HG03571 (cell line): ENCODE measurements at regions not wholly inside any gene's neighbourhood (a gene's known extent, or its start where the extent isn't known, plus 50 kb on each side); places are given as distances from the start of the nearest gene placed in this dataset.

ENCODE experiments used
- ATAC-seq: cut with Tn5 transposase; IDR thresholded peaks from one replicate; pipeline ENCODE4 v1.9.1; 2021; ENCODE audit not compliant: unreplicated experiment

- ATAC-seq = no peak
These were observed 2118.8 kb upstream of the WWC1 start for GRCh38 chr5:166172597-166172996.

- no peak for ATAC-seq
These were observed 2112.9 kb upstream of the WWC1 start for GRCh38 chr5:166178411-166179080.

- no peak for ATAC-seq
These were observed 2106.3 kb upstream of the WWC1 start for GRCh38 chr5:166185185-166185584.

GRCh38 chr5:166188501-166189325 lies 2102.7 kb upstream of the WWC1 start:
- ATAC-seq = no peak

GRCh38 chr5:166192696-166193095 lies 2098.7 kb upstream of the WWC1 start:
- ATAC-seq = no peak

GRCh38 chr5:166195981-166196380 lies 2095.5 kb upstream of the WWC1 start:
- ATAC-seq = no peak

- no peak for ATAC-seq
These were observed 2090.9 kb upstream of the WWC1 start for GRCh38 chr5:166200532-166200931.

GRCh38 chr5:166211640-166212039 lies 2079.8 kb upstream of the WWC1 start:
- no peak for ATAC-seq

- no peak for ATAC-seq
These were observed 2055.1 kb upstream of the WWC1 start for GRCh38 chr5:166236327-166236726.

- no peak for ATAC-seq
These were observed 2050.7 kb upstream of the WWC1 start for GRCh38 chr5:166240705-166241104.

- no peak for ATAC-seq
These were observed 2045.9 kb upstream of the WWC1 start for GRCh38 chr5:166245556-166245955.

- ATAC-seq = no peak
These were observed 2039.7 kb upstream of the WWC1 start for GRCh38 chr5:166251786-166252185.

GRCh38 chr5:166257661-166258060 lies 2033.8 kb upstream of the WWC1 start:
- no peak for ATAC-seq

GRCh38 chr5:166262395-166262794 lies 2029.0 kb upstream of the WWC1 start:
- no peak for ATAC-seq

- ATAC-seq = no peak
These were observed 2023.5 kb upstream of the WWC1 start for GRCh38 chr5:166267907-166268306.

- ATAC-seq = no peak
These were observed 2020.7 kb upstream of the WWC1 start for GRCh38 chr5:166270712-166271111.

GRCh38 chr5:166276006-166276405 lies 2015.4 kb upstream of the WWC1 start:
- no peak for ATAC-seq

GRCh38 chr5:166279828-166280227 lies 2011.6 kb upstream of the WWC1 start:
- ATAC-seq = no peak

- no peak for ATAC-seq
These were observed 2010.0 kb upstream of the WWC1 start for GRCh38 chr5:166281433-166281832.

- no peak for ATAC-seq
These were observed 2008.5 kb upstream of the WWC1 start for GRCh38 chr5:166282939-166283338.

GRCh38 chr5:166285361-166285760 lies 2006.1 kb upstream of the WWC1 start:
- ATAC-seq = no peak

- ATAC-seq = no peak
These were observed 2004.6 kb upstream of the WWC1 start for GRCh38 chr5:166286832-166287231.
